Activated CD4-positive, CD25-positive, alpha-beta regulatory T cell treated with anti-CD3 and anti-CD28 coated beads, Interleukin-2, amount 50 U/mL, for 72 hours (primary cell): ENCODE measurements at regions not wholly inside any gene's neighbourhood (a gene's known extent, or its start where the extent isn't known, plus 50 kb on each side); places are given as distances from the start of the nearest gene placed in this dataset.

Source experiments
- DNase-seq: peaks from one replicate; pipeline ENCODE4 v3.0.0; 2021

GRCh38 chr14:66129224-66129623 lies 356.9 kb upstream of the CCDC196 start:
- no peak for DNase-seq

- no peak for DNase-seq
Observed at GRCh38 chr14:66131111-66131510, 355.1 kb upstream of the CCDC196 start.

- DNase-seq: no peak
Observed at GRCh38 chr14:66133666-66134065, 352.5 kb upstream of the CCDC196 start.

- no peak for DNase-seq
Observed at GRCh38 chr14:66135831-66136230, 350.3 kb upstream of the CCDC196 start.

- no peak for DNase-seq
Observed at GRCh38 chr14:66137081-66137480, 349.1 kb upstream of the CCDC196 start.

- DNase-seq: no peak
Observed at GRCh38 chr14:66139432-66139831, 346.7 kb upstream of the CCDC196 start.

- no peak for DNase-seq
Observed at GRCh38 chr14:66140213-66140918, 345.8 kb upstream of the CCDC196 start.

- no peak for DNase-seq
Observed at GRCh38 chr14:66140963-66141362, 345.2 kb upstream of the CCDC196 start.

GRCh38 chr14:66141733-66142132 lies 344.4 kb upstream of the CCDC196 start:
- DNase-seq: no peak

GRCh38 chr14:66143387-66144112 lies 342.6 kb upstream of the CCDC196 start:
- no peak for DNase-seq

GRCh38 chr14:66152302-66152701 lies 333.9 kb upstream of the CCDC196 start:
- DNase-seq: no peak

- DNase-seq: no peak
Observed at GRCh38 chr14:66152747-66153146, 333.4 kb upstream of the CCDC196 start.

- DNase-seq: no peak
Observed at GRCh38 chr14:66163023-66163422, 323.1 kb upstream of the CCDC196 start.

GRCh38 chr14:66165337-66165736 lies 320.8 kb upstream of the CCDC196 start:
- no peak for DNase-seq

GRCh38 chr14:66174453-66174891 lies 311.7 kb upstream of the CCDC196 start:
- no peak for DNase-seq

GRCh38 chr14:66177935-66178334 lies 308.2 kb upstream of the CCDC196 start:
- no peak for DNase-seq

GRCh38 chr14:66196670-66197069 lies 289.5 kb upstream of the CCDC196 start:
- no peak for DNase-seq

- DNase-seq: no peak
Observed at GRCh38 chr14:66197276-66197675, 288.9 kb upstream of the CCDC196 start.

- no peak for DNase-seq
Observed at GRCh38 chr14:66206554-66206953, 279.6 kb upstream of the CCDC196 start.

GRCh38 chr14:66216763-66217162 lies 269.4 kb upstream of the CCDC196 start:
- DNase-seq: no peak

- no peak for DNase-seq
Observed at GRCh38 chr14:66219886-66220285, 266.3 kb upstream of the CCDC196 start.

GRCh38 chr14:66224492-66225178 lies 261.5 kb upstream of the CCDC196 start:
- no peak for DNase-seq

- DNase-seq: no peak
Observed at GRCh38 chr14:66225337-66225736, 260.8 kb upstream of the CCDC196 start.
